Tibial artery (tissue), 4 donors: ENCODE measurements at regions not wholly inside any gene's neighbourhood (a gene's known extent, or its start where the extent isn't known, plus 50 kb on each side); places are given as distances from the start of the nearest gene placed in this dataset.

Experiments
- DNase-seq, 2 donors: peaks; one replicate each; pipeline ENCODE4 v3.0.0-alpha.2; 2019
- H3K27ac ChIP-seq, 2 donors: fragments of 200-600 bp; sonication (generic) in 1 of 2; 1 replicate in 1 of 2; 2 replicates in 1 of 2; pipeline ENCODE4 v1.5.1; 2018 to 2019; ENCODE audit warnings: mild to moderate bottlenecking in 1 of 2
- H3K27me3 ChIP-seq, 2 donors: fragments of 200-600 bp; sonication (generic) in 1 of 2; one replicate each; pipeline versions ENCODE4 v1.5.1 to v1.6.0; 2016 to 2019
- H3K36me3 ChIP-seq, 3 donors: fragments of 200-600 bp; sonication (generic) in 2 of 3; one replicate each; pipeline ENCODE4 v1.5.1; 2016 to 2019; ENCODE audit warnings: mild to moderate bottlenecking in 2 of 3
- H3K4me1 ChIP-seq, 4 donors: fragments of 200-600 bp; sonication (generic) in 2 of 4; 1 replicate in 3 of 4; 2 replicates in 1 of 4; pipeline ENCODE4 v1.5.1; 2016 to 2019
- H3K4me3 ChIP-seq, 2 donors: fragments of 200-600 bp; sonication (generic) in 1 of 2; 1 replicate in 1 of 2; 2 replicates in 1 of 2; pipeline ENCODE4 v1.5.1; 2018 to 2019; ENCODE audit warnings: mild to moderate bottlenecking in 2 of 2
- H3K9me3 ChIP-seq, 3 donors: fragments of 200-600 bp; sonication (generic) in 1 of 3; one replicate each; pipeline ENCODE4 v1.5.1; 2016 to 2019
- CTCF ChIP-seq, 2 experiments: fragments of 200-600 bp in 1 of 2; fragments of 450-650 bp in 1 of 2; IDR thresholded peaks; one replicate each; pipeline ENCODE4 v1.5.1; 2017 to 2019; ENCODE audit warnings: antibody characterized with exemption in 2 of 2, mild to moderate bottlenecking in 1 of 2, moderate library complexity in 1 of 2
- intact Hi-C: fragments of 100-400 bp; cut with DNase I; formaldehyde crosslinking; loops from one replicate; pipeline ENCODE4 v1.15.0; 2023; ENCODE audit warnings: low total_unique reads

GRCh38 chr13:111659842-111660241, 339.4 kb downstream of the TEX29 start:
- no peak for DNase-seq
- H3K27ac ChIP-seq = no peak overlapping the region
- peaks cover 0 to 19% of the 10 kb centered on the region in 2 donors for H3K27me3 ChIP-seq
- H3K4me3 ChIP-seq = no peak overlapping the region
- intact Hi-C loops = no loop called here
- no peaks in the 10 kb centered on the region for H3K4me1 ChIP-seq
- H3K9me3 ChIP-seq = no peaks in the 10 kb centered on the region
- no peaks in the 10 kb centered on the region for H3K36me3 ChIP-seq
- no peak for TF ChIP-seq CTCF (IDR thresholded peaks at IDR 0.05)

DNA sequence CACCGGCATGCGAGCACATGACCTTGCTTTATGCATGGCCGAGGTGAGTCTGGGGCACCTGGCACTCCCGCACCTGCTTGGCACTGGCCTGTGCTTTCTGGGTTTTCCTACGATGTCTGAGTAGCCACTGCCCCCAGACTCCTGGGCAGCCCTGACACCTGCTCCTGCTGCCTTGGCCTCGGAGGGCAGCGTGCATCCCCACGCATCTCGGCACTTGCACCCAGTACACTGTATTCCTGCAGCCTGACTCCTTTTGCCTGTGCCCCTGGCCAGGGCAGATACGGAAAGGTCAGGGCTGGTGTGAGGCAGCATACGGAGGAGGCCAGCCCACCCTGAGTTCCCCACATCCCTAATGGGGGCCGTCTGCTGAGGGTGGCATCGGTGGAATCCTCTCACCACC, 340.6 kb downstream of the TEX29 start:
- H3K4me1 ChIP-seq = no peaks in the 10 kb centered on the region
- H3K4me3 ChIP-seq = no peak overlapping the region
- no peak overlapping the region for H3K27ac ChIP-seq
- TF ChIP-seq CTCF (IDR thresholded peaks at IDR 0.05) = no peak
- no peaks in the 10 kb centered on the region for H3K36me3 ChIP-seq
- DNase-seq = no peak
- intact Hi-C loops = no loop called here
- H3K27me3 ChIP-seq = peaks cover 0 to 26% of the 10 kb centered on the region in 2 donors
- no peaks in the 10 kb centered on the region for H3K9me3 ChIP-seq

- no peak for TF ChIP-seq CTCF (IDR thresholded peaks at IDR 0.05)
- H3K27ac ChIP-seq = no peak overlapping the region
- no peak overlapping the region for H3K4me3 ChIP-seq
- H3K36me3 ChIP-seq = no peaks in the 10 kb centered on the region
- peaks cover 0 to 26% of the 10 kb centered on the region in 2 donors for H3K27me3 ChIP-seq
- intact Hi-C loops = no loop called here
- DNase-seq = no peak
- H3K9me3 ChIP-seq = no peaks in the 10 kb centered on the region
- no peaks in the 10 kb centered on the region for H3K4me1 ChIP-seq
Observed at GRCh38 chr13:111661776-111662175, 341.3 kb downstream of the TEX29 start.

DNA sequence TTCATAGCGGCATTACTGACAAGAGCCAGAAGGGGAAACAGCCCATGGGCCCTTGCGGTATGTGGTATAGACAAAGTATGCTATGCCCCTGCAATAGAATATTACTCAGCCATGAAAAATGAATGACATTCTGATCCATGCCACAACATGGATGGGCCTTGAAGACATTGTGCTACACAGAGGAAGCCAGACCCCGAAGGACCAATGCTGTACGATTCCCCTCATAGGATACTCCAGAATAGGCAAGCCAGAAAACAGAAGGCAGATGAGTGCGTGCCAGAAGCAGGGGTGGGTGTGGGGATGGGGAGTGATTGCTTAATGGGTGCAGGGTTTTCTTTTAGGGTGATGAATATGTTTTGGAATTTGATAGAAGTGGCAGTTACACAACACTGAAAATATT, 342.0 kb downstream of the TEX29 start:
- Histone ChIP-seq H3K36me3 (no peaks in the 10 kb centered on the region), H3K9me3 (no peaks in the 10 kb centered on the region), H3K27ac (no peak overlapping the region), H3K27me3 (peaks cover 0 to 26% of the 10 kb centered on the region in 2 donors), H3K4me3 (no peak overlapping the region), H3K4me1 (no peaks in the 10 kb centered on the region)
- DNase-seq = no peak
- intact Hi-C loops = no loop called here
- TF ChIP-seq CTCF (IDR thresholded peaks at IDR 0.05) = no peak

DNA sequence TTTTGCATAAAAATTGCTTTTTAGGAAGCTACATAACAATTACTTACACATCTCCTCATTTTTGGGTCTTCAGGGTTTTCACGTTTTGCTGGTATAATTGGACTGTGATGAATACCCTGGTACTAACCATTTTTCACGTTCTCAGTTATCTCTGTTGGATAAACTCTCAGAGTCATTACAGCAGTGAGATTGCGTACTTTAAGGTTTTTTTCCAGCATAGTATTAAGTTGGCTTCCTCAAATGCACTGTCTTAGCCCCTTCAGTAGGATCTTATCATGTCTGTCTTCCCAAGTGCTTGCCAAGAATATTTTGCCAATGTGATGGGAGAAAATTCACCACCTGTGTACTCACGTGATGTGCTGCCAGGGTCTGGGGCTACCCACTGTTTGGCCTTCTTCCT, 342.5 kb downstream of the TEX29 start:
- no peaks in the 10 kb centered on the region for H3K36me3 ChIP-seq
- H3K4me1 ChIP-seq = no peaks in the 10 kb centered on the region
- no peaks in the 10 kb centered on the region for H3K9me3 ChIP-seq
- H3K27ac ChIP-seq = no peak overlapping the region
- H3K27me3 ChIP-seq = peaks cover 0 to 26% of the 10 kb centered on the region in 2 donors
- no peak overlapping the region for H3K4me3 ChIP-seq
- DNase-seq = no peak
- intact Hi-C loops = no loop called here
- no peak for TF ChIP-seq CTCF (IDR thresholded peaks at IDR 0.05)

GRCh38 chr13:111663505-111663904, 343.1 kb downstream of the TEX29 start:
- H3K9me3 ChIP-seq = no peaks in the 10 kb centered on the region
- H3K4me1 ChIP-seq = no peaks in the 10 kb centered on the region
- H3K36me3 ChIP-seq = no peaks in the 10 kb centered on the region
- no peak overlapping the region for H3K27ac ChIP-seq
- DNase-seq = no peak
- intact Hi-C loops = no loop called here
- peaks cover 0 to 26% of the 10 kb centered on the region in 2 donors for H3K27me3 ChIP-seq
- no peak for TF ChIP-seq CTCF (IDR thresholded peaks at IDR 0.05)
- no peak overlapping the region for H3K4me3 ChIP-seq
